GM10248 (cell line): ENCODE measurements at regions not wholly inside any gene's neighbourhood (a gene's known extent, or its start where the extent isn't known, plus 50 kb on each side); places are given as distances from the start of the nearest gene placed in this dataset.

ENCODE experiments used
- CTCF ChIA-PET: fragments of 300-600 bp; sonication (Branson Sonifier 250); formaldehyde crosslinking; extraction: SDS; loops from one replicate; lab custom pipeline; 2021; ENCODE audit warnings: antibody characterized with exemption; lab: Yijun Ruan, JAX
- POLR2A ChIA-PET: fragments of 350-650 bp; sonication (Branson Sonifier 250); formaldehyde crosslinking; extraction: SDS; loops from one replicate; lab custom pipeline; 2020; ENCODE audit warnings: antibody characterized with exemption; lab: Yijun Ruan, JAX
- DNase-seq: peaks from one replicate; pipeline ENCODE4 v3.0.0; 2012; ENCODE audit errors: extremely low spot score
- TF ChIP-seq, protein P1 (sequence below): IDR thresholded peaks from 2 replicates; pipeline ENCODE4 v1.5.1; 2012; ENCODE audit warnings: mild to moderate bottlenecking, low read depth; ENCODE audit errors: extremely low read depth, missing control alignments, control extremely low read depth

DNA sequence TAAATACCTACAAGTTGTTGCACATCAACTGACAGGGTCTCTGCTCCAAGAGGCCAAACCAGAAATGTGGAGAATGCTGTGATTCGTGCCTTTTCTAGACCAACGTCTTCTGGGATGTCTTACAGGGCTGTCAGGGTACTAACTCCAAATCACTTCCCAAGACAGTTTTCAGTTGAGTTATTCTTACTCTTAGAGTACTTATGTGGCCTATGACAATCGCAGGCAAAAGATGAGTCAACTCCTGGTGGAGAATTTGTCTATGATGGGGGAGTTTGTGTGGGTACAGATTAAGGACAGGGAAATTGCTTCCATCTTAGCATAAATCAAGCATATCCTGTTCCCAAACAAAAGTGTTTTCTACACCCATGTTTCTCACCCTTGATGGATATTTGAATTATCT, 734.8 kb downstream of the TNS3 start:
- CTCF ChIA-PET, result no interaction called here
- no peak for DNase-seq
- POLR2A ChIA-PET, result no interaction called here
- TF ChIP-seq, protein P1, sequence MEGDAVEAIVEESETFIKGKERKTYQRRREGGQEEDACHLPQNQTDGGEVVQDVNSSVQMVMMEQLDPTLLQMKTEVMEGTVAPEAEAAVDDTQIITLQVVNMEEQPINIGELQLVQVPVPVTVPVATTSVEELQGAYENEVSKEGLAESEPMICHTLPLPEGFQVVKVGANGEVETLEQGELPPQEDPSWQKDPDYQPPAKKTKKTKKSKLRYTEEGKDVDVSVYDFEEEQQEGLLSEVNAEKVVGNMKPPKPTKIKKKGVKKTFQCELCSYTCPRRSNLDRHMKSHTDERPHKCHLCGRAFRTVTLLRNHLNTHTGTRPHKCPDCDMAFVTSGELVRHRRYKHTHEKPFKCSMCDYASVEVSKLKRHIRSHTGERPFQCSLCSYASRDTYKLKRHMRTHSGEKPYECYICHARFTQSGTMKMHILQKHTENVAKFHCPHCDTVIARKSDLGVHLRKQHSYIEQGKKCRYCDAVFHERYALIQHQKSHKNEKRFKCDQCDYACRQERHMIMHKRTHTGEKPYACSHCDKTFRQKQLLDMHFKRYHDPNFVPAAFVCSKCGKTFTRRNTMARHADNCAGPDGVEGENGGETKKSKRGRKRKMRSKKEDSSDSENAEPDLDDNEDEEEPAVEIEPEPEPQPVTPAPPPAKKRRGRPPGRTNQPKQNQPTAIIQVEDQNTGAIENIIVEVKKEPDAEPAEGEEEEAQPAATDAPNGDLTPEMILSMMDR, result no peak

DNA sequence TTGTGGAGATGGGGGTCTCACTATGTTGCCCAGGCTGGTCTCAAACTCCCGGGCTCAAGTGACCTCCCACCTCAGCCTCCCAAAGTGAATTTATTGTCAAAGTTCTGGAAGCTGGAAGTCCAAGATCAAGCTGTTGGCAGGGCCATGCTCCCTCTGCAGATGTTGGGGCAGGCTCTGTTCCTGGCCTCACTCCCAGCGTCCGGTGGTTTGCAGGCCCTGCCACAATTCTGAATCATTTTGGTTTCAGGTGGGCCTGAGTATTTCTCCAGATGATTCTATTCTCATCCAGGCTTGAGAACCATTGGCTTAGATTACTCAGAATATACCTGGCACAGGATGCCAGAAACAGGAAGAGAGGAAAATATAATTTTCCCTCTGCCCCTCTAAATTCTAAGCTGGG, 737.4 kb downstream of the TNS3 start:
- ChIA-PET POLR2A (no interaction called here), CTCF (no interaction called here)
- no peak for DNase-seq
- TF ChIP-seq, protein P1, result no peak

DNA sequence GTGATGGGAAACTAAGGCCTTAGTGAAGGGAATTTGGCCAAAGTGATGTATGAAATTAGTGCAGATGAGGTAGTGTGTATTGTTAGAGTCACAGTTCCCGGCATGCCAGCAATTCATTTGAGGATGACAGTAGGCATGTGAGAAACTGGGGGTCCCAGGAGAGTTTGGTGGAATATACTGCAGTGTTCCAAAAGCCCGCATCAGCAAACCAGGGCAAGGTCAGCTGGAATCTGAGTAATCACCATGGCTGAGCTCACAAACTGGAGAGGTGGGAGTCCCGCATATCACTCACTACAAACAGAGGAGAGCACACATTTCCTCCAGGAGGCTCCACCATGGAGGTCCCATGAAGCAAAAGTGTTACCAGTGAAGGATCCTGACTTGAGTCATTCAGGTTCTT, 740.7 kb downstream of the TNS3 start:
- CTCF ChIA-PET, result no interaction called here
- DNase-seq, result no peak
- POLR2A ChIA-PET, result no interaction called here
- TF ChIP-seq, protein P1, result no peak

DNA sequence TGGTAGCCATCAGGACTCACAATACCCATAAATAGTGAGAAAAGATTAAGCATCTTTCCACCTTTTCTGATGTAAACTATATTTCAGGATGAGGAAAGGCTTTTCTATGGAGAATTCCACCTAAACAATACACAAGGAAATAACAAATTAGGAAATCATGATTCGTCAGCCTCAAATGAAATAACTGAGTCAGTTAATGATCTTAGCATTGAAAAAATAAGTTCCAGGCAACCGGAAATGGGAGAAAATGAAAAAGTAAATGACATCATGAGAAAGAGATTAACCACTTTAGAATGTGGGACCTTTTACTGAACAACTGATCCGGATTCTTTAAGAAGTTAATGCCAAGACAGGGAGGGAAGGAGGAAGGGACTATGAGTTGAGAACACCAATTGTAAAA, 742.3 kb downstream of the TNS3 start:
- no peak for DNase-seq
- TF ChIP-seq, protein P1, result no peak
- CTCF ChIA-PET, result no interaction called here
- POLR2A ChIA-PET, result no interaction called here

DNA sequence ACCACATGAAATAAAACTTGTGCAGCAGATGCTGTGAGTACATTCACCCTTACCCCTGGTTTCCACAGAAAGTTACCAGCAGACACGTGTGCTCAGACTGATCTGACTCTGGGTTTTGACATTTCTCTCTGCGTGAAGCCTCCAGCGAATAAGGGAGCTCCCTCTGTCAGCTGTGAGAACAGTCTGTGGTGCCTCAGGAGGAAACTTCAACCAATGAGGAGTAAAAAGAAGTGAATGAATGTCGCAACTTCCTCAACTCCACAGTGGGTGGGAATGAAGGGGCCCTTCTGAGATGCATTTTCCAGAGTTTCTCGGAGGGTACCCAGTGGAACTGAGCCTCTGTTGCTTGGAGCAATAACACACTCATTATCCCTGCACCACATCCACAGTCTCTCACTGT, 743.4 kb downstream of the TNS3 start:
- no peak for DNase-seq
- TF ChIP-seq, protein P1, result no peak
- ChIA-PET CTCF (no interaction called here), POLR2A (no interaction called here)

DNA sequence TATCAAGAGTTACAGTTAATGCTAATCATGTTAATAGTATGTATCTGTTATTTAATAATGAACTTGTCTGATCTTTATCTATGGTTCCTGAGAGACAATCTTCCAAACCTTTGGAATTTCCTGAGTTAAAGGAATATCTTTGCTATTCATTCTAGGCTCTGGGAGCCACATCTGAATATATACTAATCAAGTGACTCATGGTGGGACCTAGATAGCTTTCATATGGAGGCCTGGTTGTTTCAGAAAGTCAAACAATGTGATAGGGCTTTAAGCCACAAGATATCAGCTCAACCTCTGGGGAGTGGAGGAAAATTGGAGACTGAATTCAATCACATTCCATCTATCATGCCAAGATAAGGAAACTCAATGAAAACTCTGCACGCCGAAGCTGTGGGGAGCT, 746.4 kb downstream of the TNS3 start:
- POLR2A ChIA-PET, result no interaction called here
- CTCF ChIA-PET, result no interaction called here
- TF ChIP-seq, protein P1, result no peak
- DNase-seq, result no peak

DNA sequence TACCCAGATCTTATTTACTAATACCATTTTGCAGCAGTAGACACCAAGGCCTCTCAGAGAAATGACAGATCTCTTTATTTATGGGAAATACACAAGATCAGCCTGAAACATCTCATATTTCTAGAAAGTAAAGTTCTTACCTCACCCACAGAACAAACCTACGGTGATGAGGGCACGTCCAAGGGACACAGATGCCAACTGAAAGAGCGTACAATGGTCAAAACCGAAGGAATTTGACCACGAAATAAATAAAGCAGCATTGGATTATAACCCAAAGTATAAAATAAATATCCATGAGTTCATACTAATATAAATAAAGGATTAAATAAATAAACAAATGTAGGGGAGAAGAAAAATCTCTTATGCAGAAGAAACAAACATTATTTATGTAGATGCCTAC, 747.0 kb downstream of the TNS3 start:
- DNase-seq, result no peak
- POLR2A ChIA-PET, result no interaction called here
- CTCF ChIA-PET, result no interaction called here
- TF ChIP-seq, protein P1, result no peak
